Left ventricle myocardium inferior (tissue), 1 donor: ENCODE measurements at regions not wholly inside any gene's neighbourhood (a gene's known extent, or its start where the extent isn't known, plus 50 kb on each side); places are given as distances from the start of the nearest gene placed in this dataset.
"Not testable (repeated sequence)": the region's sequence is repeated elsewhere in the genome, so short reads cannot be mapped to it uniquely, and the experiment has no call there.

Experiments used
- DNase-seq: peaks from one replicate; pipeline ENCODE4 v3.0.0-alpha.2; 2020
- H3K27ac ChIP-seq: fragments of 200-600 bp; replicated peaks from 2 replicates; pipeline ENCODE4 v1.8.0; 2021
- H3K27me3 ChIP-seq: fragments of 200-600 bp; 2 replicates; pipeline ENCODE4 v1.8.0; 2021; ENCODE audit warnings: low read depth
- H3K36me3 ChIP-seq: fragments of 200-600 bp; 2 replicates; pipeline ENCODE4 v1.8.0; 2021
- H3K4me1 ChIP-seq: fragments of 200-600 bp; 2 replicates; pipeline ENCODE4 v1.8.0; 2021
- H3K4me3 ChIP-seq: fragments of 200-600 bp; 2 replicates; pipeline ENCODE4 v1.8.0; 2021; ENCODE audit warnings: mild to moderate bottlenecking, moderate library complexity
- H3K9me3 ChIP-seq: fragments of 200-600 bp; replicated peaks from 2 replicates; pipeline ENCODE4 v1.8.0; 2021
- intact Hi-C: fragments of 100-400 bp; cut with micrococcal nuclease; formaldehyde crosslinking; loops from one replicate; pipeline ENCODE4 v1.11.0; 2022
- TF ChIP-seq, protein P1 (sequence below): fragments of 200-600 bp; IDR thresholded peaks from 2 replicates; pipeline ENCODE4 v1.8.0; 2021; ENCODE audit warnings: antibody characterized with exemption, mild to moderate bottlenecking, borderline replicate concordance
- donor health status: DM: no; HTN: yes; CAD: no; lungs with severe emphysema.

DNA sequence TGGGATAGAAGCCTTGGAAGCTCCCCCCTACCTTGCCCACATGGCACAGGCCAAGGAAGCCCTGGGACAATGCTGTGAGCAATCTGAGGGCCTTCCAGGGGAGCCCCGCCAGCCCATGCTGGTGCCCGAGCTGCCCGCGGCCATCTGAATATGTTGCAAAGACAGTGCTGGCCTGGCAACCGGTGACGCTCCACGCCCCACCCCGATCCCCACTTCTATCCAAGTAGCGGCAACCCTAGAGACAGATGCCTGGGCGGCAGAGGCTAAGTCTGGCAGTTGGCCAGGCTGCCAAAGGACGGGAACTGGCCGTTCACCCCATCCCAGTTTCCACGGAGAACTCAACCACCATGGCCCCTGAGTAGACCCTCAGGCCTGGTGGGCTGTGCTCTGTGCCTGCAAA, 1214.9 kb downstream of the FOXD4L5 start:
- intact Hi-C loops, DNase-seq, H3K27me3 ChIP-seq, H3K36me3 ChIP-seq, H3K4me1 ChIP-seq, H3K4me3 ChIP-seq, H3K27ac ChIP-seq, H3K9me3 ChIP-seq: not testable (repeated sequence)

DNA sequence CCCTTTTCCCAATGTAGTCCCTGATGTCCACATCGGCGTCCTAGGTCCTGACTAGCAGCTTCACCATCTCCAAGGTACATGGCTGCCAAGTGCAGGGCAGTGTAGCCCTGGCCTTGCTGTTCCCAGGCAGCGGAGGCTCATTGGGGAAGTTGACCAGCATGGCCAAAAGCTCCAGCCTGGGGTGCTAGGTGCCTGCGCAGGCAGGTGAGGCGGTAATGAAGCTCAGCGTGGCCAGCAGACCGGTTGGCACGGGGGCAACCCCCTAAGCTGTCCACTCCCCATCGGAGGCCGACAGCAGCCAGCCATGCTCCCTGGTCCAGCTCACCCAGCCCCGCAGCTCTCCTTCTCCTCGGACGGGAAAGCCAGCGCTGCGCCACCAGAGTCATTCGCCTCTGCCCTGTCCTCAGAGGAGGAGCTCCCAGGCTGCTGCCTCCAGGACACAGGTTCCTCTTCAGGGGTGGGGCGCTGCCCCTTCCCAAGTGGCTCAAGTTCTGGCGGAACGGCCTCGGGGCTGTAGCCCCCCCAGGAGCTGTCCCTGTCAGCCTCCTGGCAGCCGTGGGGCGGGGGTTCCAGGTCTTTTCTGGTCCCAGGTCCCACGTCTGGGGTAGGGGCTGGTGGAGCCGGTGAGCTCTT, 1218.2 kb downstream of the FOXD4L5 start:
- peaks cover 12% of the 10 kb centered on the region for H3K9me3 ChIP-seq
- peaks cover 5% of the 10 kb centered on the region for H3K27me3 ChIP-seq
- H3K4me1 ChIP-seq, result no peaks in the 10 kb centered on the region
- TF ChIP-seq, protein P1, sequence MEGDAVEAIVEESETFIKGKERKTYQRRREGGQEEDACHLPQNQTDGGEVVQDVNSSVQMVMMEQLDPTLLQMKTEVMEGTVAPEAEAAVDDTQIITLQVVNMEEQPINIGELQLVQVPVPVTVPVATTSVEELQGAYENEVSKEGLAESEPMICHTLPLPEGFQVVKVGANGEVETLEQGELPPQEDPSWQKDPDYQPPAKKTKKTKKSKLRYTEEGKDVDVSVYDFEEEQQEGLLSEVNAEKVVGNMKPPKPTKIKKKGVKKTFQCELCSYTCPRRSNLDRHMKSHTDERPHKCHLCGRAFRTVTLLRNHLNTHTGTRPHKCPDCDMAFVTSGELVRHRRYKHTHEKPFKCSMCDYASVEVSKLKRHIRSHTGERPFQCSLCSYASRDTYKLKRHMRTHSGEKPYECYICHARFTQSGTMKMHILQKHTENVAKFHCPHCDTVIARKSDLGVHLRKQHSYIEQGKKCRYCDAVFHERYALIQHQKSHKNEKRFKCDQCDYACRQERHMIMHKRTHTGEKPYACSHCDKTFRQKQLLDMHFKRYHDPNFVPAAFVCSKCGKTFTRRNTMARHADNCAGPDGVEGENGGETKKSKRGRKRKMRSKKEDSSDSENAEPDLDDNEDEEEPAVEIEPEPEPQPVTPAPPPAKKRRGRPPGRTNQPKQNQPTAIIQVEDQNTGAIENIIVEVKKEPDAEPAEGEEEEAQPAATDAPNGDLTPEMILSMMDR, result no peak
- H3K4me3 ChIP-seq, result no peak overlapping the region
- H3K27ac ChIP-seq, result no peak overlapping the region
- H3K36me3 ChIP-seq, result no peaks in the 10 kb centered on the region
- no peak for DNase-seq
- intact Hi-C loops, result no loop called here

DNA sequence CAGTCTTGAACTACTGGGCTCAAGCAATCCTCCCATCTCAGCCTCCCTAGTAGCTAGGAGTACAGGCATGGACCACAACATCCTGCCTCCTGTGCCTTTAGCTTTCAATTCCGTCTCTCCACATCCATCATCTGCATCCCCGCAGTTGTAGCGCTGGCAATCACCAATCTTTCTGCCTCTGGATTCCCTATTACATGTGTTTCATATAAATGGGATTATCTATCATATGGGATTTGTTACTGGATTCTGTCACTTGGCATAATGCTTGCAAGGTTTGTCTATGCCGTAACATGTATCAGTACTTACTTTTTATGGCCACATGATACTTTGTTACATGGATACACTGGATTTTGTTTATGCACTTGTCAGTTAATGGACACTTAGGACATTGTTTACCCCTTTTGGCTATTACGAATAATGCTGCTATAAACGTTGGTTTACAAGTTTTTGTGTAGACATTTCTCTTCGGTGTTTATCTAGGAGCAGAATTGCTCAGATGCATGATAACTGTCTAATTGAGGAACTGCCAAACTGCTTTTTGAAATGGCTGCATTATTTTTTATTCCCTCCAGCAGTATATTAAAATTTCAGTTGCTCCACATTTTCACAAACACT, 1223.9 kb downstream of the FOXD4L5 start:
- TF ChIP-seq, protein P1, result no peak
- intact Hi-C loops, result no loop called here

DNA sequence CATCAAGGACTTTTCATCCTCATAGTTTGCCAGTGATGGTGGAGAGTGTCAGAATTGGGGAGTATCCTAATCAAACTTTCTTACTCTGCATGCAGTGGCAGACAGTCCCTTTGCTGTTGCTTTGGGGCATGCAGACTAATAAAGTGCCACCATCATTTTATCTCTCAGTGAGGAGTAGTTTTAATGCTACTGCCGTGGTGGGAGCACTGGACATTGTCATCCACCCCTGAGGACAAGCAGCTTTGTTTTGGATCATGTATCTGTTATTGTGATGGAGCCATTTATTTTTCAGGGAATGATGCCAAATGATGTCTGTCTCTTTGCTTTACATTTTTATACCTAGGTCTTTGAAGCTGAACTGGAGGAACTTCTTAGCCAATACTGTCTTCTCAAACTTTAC, 1226.9 kb downstream of the FOXD4L5 start:
- DNase-seq, H3K27me3 ChIP-seq, H3K9me3 ChIP-seq, intact Hi-C loops, H3K4me1 ChIP-seq, H3K36me3 ChIP-seq, H3K4me3 ChIP-seq, H3K27ac ChIP-seq: not testable (repeated sequence)

More for the DNA sequence above, 1223.9 kb downstream of the FOXD4L5 start:
- H3K27ac ChIP-seq, result no peak overlapping the region
- no peak overlapping the region for H3K4me3 ChIP-seq
- no peaks in the 10 kb centered on the region for H3K4me1 ChIP-seq
- H3K36me3 ChIP-seq, result no peaks in the 10 kb centered on the region
- peaks cover 12% of the 10 kb centered on the region for H3K9me3 ChIP-seq
- no peaks in the 10 kb centered on the region for H3K27me3 ChIP-seq
- DNase-seq, result no peak

DNA sequence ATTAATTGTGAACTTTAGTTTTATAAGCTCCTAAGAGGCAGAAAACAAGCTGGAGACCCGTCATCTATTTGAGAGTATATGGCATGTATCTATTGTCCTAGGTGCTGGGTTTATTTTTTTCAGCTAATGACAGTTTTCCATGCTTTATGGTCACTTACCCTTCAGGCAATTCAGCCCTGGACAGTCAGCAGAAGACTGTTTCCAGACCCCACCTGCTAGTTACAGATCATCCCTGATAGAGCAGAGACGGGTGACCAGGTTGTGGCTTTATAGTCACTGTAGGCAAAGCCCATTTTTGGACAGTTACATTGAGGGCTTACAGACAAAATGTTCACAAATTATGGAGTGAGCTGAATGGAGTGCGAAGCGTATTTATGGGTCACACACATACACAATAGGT, 1227.5 kb downstream of the FOXD4L5 start:
- no peak overlapping the region for H3K27ac ChIP-seq
- no peaks in the 10 kb centered on the region for H3K4me1 ChIP-seq
- no peak for DNase-seq
- no peak overlapping the region for H3K4me3 ChIP-seq
- no peaks in the 10 kb centered on the region for H3K36me3 ChIP-seq
- intact Hi-C loops, result no loop called here
- no peaks in the 10 kb centered on the region for H3K27me3 ChIP-seq
- TF ChIP-seq, protein P1, result no peak
- H3K9me3 ChIP-seq, result no peaks in the 10 kb centered on the region

DNA sequence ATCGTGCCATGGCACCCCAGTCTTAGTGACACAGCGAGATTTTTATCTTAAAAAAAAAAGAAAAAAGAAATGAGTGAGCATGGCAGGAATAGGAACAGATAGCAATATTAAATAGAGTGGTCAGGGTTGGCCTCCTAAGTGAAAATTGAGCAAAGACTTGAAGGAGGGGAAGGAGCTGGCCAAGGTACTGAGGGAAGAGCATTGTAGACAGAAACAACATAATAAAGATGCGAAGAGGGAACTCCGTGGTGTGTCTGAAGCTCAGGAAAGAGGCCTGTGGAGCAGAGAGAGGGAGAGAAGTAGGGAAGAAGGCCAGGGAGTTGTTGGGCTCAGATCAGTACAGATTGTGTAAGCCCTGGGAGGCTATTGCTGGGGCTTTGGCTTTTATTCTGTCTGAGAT, 1256.1 kb downstream of the FOXD4L5 start:
- H3K4me3 ChIP-seq, H3K27me3 ChIP-seq, DNase-seq, H3K4me1 ChIP-seq, H3K27ac ChIP-seq, H3K9me3 ChIP-seq, H3K36me3 ChIP-seq, intact Hi-C loops: not testable (repeated sequence)

DNA sequence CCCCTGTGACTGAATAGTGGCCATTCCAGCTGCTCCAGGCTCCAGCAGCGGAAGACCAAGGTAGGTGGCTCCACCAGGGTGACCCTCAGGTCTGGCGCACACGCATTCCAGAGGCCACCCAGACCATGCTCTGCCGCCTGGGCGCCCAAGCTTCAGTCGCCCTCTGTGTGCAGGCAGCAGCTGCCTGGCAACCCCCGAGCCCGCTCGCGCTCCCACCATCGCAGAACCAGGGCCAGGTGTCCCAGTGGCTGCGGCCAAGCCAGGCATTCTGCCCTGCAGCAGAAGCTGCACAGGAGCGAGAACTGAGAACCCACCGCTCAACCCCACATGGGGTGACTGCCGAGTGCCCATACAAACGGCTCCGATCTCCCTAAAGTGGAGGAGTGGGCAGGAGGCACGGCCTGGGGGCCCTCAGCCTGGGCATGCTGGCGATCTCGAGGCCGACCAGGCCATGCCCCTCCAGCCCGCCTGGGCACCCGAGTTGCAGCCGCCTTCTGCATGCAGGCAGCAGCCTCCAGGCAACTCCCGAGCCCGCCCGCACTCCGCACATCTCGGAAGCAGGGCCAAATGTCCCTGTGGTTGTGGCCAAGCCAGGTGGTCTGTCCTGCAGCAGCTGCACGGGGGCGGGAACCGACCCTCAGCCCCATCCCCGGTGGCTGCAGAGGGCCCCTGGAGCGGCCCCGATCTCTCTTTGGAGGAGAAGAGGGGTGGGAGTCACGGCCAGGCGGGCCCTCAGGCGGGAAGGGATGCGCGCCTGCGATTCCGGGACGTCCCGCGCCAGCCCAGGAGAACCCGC, 1264.1 kb downstream of the FOXD4L5 start:
- H3K4me3 ChIP-seq, DNase-seq, H3K27ac ChIP-seq, H3K9me3 ChIP-seq, H3K36me3 ChIP-seq, H3K4me1 ChIP-seq, intact Hi-C loops: not testable (repeated sequence)
- peaks cover 12% of the 10 kb centered on the region for H3K27me3 ChIP-seq

DNA sequence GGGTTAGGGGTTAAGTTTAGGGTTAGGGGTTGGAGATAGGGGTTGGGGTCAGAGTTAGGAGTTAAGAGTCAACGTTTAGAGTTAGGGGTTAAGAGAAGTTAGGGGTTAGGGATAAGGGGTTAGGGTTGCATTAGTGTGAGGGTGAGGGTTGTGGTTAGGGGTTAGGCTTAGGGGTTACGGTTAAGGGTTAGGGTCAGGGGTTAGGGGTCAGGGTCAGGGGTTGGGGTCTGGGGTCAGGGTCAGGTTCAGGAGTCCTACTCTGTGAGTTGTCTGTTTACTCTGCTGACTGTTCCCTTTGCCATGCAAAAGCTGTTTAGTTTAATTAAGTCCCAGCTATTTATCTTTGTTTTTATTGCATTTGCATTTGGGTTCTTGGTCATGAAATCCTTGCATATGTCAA, 1267.3 kb downstream of the FOXD4L5 start:
- H3K4me3 ChIP-seq, H3K27ac ChIP-seq, DNase-seq, H3K36me3 ChIP-seq, H3K9me3 ChIP-seq, H3K4me1 ChIP-seq, intact Hi-C loops: not testable (repeated sequence)
- peaks cover 23% of the 10 kb centered on the region for H3K27me3 ChIP-seq

DNA sequence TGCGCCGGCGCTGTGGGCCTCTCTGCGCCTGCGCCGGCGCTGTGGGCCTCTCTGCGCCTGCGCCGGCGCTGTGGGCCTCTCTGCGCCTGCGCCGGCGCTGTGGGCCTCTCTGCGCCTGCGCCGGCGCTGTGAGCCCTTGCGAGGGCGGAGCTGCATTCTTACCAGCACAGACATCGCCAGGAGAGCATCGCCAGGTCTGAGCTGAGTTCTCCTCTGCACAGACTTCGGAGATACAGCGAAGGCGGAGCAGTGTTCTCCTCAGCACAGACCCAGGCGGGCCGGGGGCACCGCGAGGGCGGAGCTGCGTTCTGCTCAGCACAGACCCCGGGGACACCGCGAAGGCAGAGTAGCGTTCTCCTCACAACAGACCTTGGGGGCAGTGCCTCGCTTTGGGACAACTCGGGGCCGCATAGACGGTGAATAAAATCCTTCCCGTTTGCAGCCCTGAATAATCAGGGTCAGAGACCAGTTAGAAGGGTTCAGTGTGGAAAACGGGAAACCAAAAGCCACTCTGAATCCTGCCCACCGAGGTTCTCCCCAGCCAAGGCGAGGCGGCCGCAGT, 1268.1 kb downstream of the FOXD4L5 start:
- Histone ChIP-seq H3K27ac (peak overlapping the region; percentile 57), H3K4me3 (peak overlapping the region; percentile 56), H3K27me3 (peaks cover 23% of the 10 kb centered on the region)
- DNase-seq, intact Hi-C loops, H3K9me3 ChIP-seq, H3K36me3 ChIP-seq, H3K4me1 ChIP-seq: not testable (repeated sequence)

DNA sequence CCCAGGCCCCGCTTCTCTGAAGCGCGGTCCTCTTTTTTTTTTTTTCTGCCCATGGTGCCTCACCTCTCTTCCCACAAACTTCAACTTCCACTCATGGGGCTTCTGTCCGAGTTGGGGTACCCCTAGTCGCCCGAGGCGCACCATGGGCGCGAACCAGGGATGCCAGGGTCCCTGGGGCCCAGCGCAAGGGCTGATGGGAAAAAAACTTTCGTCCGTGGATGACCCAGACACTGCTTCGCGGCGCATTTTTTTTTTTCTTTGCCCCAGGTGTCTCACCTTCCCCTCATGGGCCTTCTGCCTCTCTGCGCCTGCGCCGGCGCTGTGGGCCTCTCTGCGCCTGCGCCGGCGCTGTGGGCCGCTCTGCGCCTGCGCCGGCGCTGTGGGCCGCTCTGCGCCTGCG, 1268.8 kb downstream of the FOXD4L5 start:
- H3K27ac ChIP-seq, H3K4me1 ChIP-seq, intact Hi-C loops, DNase-seq, H3K9me3 ChIP-seq, H3K36me3 ChIP-seq: not testable (repeated sequence)
- Histone ChIP-seq H3K4me3 (peak overlapping the region; percentile 57), H3K27me3 (peaks cover 23% of the 10 kb centered on the region)
